HG03159 (cell line): ENCODE measurements at regions not wholly inside any gene's neighbourhood (a gene's known extent, or its start where the extent isn't known, plus 50 kb on each side); places are given as distances from the start of the nearest gene placed in this dataset.
"Not testable (repeated sequence)": the region's sequence is repeated elsewhere in the genome, so short reads cannot be mapped to it uniquely, and the experiment has no call there.

ENCODE experiments used
- ATAC-seq: cut with Tn5 transposase; IDR thresholded peaks from one replicate; pipeline ENCODE4 v1.9.1; 2021; ENCODE audit warnings: mild to moderate bottlenecking, moderate library complexity; ENCODE audit not compliant: unreplicated experiment

DNA sequence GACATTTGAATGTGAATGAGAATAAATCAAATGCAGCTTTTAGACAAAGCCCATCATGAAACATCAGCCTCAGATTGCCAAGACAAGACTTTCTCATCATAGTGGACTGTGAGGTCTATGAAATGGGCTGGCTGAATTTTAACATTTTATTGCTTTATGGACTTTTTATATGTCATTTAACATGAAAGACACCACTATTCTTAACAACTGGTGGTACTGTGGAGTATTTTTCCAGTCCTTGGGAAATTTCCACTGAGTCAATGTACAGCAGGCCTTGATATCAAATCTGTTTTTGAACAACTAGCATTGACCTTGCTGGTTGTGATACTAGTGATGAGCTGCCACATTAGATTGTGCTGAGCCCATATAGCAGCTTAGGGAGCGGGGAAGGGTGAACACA is 326.6 kb upstream of the CITED2 start:
- no peak for ATAC-seq

DNA sequence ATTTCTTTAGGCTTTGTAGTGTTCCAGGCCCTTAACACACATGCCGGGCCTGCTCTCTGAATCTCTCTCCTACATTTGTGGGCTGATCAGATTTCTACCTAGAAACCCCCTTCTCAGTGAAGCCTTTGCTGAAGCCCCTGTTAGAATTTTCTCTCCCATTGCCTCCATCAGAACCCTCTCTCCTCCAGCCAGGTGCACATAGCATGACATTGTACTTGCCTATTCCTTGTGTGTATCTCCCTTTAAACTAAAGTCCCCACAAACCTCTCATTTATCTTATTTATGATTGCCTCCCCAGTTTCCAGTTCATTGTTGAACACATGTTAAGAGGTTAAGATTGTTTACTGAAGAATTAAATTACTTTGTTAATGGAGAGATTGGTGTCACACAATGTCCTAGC is 325.5 kb upstream of the CITED2 start:
- no peak for ATAC-seq

GRCh38 chr6:139699335-139699734 is 324.9 kb upstream of the CITED2 start:
- no peak for ATAC-seq

DNA sequence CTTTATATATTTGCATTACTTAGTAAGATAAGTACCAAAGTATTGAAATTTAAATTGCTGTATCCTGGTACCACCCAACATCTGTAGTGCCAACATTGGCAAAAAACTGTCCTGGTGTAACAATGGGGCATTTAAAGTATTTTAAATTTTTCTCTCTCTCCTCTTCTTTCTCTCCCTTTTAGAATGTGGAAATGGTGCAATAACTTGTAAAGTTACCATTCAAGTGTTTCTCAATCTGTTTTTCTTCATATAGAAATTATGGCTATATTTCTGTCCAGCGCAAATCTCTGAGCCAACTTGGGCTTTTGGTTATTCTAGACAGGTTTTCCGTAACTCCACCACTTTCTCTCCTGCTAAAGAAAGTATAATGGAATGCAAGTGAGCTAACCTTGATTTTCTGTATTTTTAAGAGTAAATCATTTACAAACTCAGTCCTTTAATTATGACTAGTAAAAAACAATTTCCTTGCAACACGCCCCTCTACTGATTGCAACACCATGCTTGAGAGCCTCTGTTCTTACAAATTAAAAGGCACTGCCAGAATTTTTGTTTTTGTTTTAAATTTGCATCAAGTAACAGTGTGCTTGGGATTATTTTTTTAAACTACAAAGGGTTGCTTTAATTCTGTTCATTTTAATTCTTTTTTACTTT is 324.2 kb upstream of the CITED2 start:
- ATAC-seq = no peak

- ATAC-seq = not testable (repeated sequence)
Measured at GRCh38 chr6:139697856-139698255, 323.4 kb upstream of the CITED2 start.

DNA sequence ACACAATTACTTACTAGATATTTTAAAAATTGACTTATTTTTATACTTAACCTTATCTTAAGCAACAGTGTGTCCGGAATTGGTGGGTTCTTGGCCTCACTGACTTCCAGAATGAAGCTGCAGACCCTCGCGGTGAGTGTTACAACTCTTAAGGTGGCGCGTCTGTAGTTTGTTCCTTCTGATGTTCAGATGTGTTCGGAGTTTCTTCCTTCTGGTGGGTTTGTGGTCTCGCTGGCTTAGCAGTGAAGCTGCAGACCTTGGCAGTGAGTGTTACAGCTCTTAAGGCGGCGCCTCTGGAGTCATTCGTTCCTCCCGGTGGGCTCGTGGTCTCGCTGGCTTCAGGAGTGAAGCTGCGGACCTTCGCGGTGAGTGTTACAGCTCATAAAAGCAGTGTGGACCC is 322.5 kb upstream of the CITED2 start:
- ATAC-seq = not testable (repeated sequence)

DNA sequence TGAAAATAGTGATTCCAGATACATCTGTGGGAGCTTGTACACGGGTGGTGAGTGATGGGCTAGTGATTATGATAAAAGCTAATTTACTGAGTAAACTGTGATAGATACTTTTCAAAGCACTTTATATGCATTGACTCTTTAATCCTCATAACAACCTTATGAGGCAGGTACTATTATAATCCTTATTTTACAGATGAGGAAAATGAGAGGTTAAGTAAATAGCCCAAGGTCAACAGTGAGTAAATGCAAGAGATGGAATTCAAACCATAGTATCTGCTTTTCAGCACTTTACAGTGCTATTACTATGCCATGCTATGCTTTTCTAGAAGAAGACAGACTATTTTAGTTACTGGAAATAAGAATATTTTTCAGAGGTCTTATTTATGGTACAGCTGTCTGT is 320.9 kb upstream of the CITED2 start:
- ATAC-seq = no peak

- ATAC-seq = no peak
Measured at GRCh38 chr6:139693735-139694134, 319.3 kb upstream of the CITED2 start.

DNA sequence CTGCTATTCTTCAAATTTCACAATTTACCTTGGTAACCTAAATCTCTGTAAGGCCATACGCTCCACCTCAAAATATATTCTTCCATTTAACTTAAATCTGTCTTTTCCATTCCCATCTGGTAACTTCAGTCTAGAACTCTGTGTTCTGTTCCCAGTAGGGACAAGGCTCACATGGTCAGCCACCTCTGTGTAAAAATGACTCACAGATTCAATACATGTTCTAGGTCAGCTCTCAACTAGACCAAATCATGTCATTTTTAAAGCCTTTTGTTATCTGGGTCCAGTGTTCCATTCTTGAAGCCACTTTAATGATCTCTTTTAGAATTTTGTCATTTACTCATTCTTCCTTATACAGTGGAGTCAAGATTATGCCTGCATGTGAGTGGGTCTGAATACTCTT is 315.6 kb upstream of the CITED2 start:
- no peak for ATAC-seq

DNA sequence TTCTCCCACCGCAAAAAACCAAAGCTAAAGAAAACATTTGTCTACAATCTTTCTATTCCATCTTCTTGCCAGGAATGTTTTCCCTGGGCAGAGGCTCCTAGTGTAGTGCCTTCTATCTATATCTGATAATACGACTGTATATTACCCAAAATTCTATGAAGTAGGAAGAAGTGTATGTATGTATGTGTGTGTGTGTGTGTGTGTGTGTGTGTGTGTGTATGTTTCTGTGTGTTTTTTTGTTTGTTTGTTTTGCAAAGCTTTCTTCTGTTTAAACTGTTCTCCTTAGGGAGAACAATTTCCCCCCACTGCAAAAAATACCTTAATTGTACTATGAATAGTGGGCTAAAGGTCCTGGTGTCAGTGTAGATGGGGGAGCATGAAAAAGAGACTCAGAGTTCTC is 312.6 kb upstream of the CITED2 start:
- ATAC-seq = no peak

DNA sequence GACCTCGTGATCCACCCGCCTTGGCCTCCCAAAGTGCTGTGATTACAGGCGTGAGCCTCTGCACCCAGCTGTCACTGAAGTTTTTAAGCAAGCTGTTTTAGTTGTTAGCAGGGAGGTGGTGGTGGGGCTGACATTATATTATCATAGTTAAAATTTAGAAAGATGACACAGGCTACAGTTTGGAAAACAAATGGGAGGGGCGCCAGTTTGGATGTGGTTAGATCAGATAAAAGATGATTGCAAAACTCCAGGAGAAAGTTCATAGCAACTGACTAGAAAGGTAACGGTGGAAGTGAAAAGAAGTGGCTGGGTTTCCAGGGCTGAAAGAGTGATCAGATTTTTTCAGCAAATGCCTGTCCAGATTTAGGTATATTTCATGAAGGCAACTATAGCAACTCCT is 311.9 kb upstream of the CITED2 start:
- no peak for ATAC-seq

- no peak for ATAC-seq
Measured at GRCh38 chr6:139685009-139685408, 310.6 kb upstream of the CITED2 start.

DNA sequence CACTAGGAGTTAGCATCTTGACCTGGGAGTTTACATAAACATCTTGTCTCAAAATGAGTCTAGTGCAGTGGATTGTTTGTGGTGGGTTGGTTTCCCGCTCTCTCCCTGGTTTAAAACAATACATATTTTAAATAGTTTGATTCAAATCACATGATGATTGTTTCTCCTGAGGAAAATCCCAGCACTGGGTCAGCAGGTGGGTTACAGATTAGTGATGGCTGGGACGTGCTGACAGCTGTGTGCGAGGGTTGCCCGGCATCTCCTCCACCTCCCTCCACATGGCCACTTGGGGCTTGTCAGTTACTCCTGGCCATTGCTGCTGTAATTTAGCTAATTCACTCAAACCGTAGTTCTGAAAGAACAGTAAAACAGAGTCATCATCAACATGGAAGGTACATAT is 306.4 kb upstream of the CITED2 start:
- ATAC-seq = no peak

DNA sequence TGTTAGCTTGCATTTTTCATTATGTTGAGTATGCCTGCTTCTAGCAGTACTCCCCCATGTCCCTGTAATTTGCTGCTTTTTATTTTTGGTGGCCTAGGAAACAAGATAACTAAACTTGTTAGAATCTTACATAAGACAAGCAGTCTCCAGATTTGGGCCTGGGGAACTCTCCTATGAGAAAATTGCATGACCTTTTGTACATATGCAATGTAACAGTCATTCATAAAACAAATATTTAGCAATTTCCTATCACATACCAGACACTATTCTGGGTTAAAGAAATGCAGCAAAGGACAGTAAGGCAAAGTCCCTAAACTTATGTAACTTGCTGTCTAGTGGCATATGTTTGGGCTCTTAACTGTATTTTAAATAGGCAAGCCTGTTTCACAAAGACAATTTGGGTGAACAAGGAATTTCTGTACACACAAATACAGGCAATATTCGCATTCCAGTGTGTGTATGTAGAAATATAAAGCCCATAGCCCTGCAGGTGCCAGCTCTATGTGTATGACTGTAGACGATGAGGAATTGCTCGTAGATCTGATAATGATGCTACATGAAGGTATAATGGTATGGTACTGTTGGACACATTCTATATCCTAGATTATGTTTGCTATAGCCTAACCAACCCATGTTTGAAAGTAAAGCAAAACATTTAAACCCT is 305.2 kb upstream of the CITED2 start:
- ATAC-seq = no peak

DNA sequence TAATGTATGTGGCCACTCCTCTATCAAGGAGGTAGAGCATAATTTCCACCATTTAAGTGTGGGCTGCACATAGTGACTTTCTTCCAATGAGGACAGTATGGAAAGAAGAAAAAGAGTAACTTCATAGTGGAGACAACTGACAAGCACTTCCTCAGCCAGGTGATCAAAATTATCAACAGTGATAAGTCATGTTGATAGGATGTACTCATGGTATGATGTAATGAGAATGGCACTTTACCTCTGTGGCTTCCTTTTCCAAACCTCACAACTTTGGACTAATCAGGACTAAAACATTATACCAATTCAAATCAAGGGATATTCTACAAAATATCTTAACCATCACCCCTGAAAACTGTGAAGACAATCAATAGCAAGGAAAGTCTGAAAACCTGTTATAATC is 302.3 kb upstream of the CITED2 start:
- no peak for ATAC-seq

GRCh38 chr6:139666284-139666683 is 291.8 kb upstream of the CITED2 start:
- ATAC-seq = no peak

- no peak for ATAC-seq
Measured at GRCh38 chr6:139663996-139664395, 289.5 kb upstream of the CITED2 start.

DNA sequence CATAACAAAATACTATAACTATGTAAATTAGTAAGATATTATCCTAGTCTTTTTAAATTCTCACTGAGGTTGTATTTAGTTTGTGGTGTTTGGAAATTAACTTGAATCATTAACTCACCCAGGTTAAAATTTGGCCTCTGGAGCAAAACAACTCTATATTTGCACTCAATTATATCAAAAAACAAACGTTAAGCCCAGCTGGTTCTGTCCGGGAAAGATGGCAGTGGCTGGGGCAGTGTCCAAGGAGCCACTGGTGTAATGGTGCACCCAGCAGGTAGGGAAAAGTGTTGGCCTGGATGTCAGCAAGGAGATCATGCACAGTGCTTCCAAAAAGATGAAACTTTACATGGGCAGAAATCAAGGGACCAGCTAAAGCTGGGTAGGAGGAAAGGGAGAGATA is 285.3 kb upstream of the CITED2 start:
- ATAC-seq = no peak

DNA sequence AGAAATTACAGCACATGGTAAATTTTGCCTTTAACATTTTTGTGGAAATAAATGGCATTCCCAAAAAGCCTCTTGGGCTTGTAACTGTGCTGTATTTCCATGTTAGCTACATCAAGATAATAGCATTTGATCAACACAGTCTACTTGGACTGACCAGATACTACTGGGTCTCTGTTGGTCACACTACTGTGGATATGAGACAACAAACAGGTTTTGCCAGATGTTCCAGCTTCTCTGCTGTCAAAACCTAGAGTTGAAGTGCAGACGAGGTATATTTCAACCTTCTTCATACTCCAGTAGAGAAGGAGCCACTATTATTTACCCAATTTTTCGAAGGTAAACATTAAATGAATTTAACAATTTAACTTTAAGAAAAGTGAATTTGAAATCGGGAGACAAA is 284.7 kb upstream of the CITED2 start:
- no peak for ATAC-seq

DNA sequence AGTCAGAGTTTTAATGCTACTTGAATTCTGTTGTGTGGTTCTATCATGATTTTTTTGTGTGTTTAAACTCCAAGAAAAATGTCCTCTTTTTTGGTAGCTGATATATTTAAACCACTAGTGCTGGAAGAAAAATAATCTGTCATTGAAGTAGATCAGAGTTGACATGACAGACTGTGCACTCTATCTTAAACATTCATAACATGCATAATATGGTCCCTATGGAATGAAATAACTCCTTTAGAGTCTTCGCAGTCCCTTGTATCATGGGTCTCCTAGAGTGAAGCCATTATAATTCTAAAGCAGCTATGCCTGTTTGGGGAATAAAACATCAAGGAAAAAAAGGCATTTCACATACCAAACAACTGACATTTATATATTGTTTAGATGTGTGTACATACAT is 282.7 kb upstream of the CITED2 start:
- ATAC-seq = no peak

GRCh38 chr6:139655783-139656705 is 281.6 kb upstream of the CITED2 start:
- no peak for ATAC-seq
